Smooth muscle cell (in vitro differentiated cells): ENCODE measurements at regions not wholly inside any gene's neighbourhood (a gene's known extent, or its start where the extent isn't known, plus 50 kb on each side); places are given as distances from the start of the nearest gene placed in this dataset.

Experiments
- DNase-seq: peaks from one replicate; lab custom pipeline; 2025; ENCODE audit not compliant: unreplicated experiment; lab: John Stamatoyannopoulos, UW
- H2AFZ ChIP-seq: fragments of 200-600 bp; sonication (generic); 2 replicates; pipeline ENCODE4 v1.6.0; 2016; ENCODE audit warnings: antibody characterized with exemption, low read depth, mild to moderate bottlenecking
- H3F3A ChIP-seq: fragments of 200-600 bp; sonication (generic); 2 replicates; pipeline ENCODE4 v1.6.0; 2017; ENCODE audit warnings: antibody characterized with exemption, low read depth
- H3K27ac ChIP-seq: fragments of 200-600 bp; sonication (generic); 2 replicates; pipeline ENCODE4 v1.5.1; 2016; ENCODE audit warnings: low read depth, mild to moderate bottlenecking
- H3K27me3 ChIP-seq: fragments of 200-600 bp; sonication (generic); 2 replicates; pipeline ENCODE4 v1.6.1; 2016; ENCODE audit warnings: low read depth, mild to moderate bottlenecking
- H3K36me3 ChIP-seq: fragments of 200-600 bp; sonication (generic); 2 replicates; pipeline ENCODE4 v1.5.1; 2016; ENCODE audit warnings: low read depth
- H3K4me1 ChIP-seq: fragments of 200-600 bp; sonication (generic); 2 replicates; pipeline ENCODE4 v1.5.1; 2016; ENCODE audit warnings: low read depth
- H3K4me2 ChIP-seq: fragments of 200-600 bp; sonication (generic); 2 replicates; pipeline ENCODE4 v1.6.0; 2016; ENCODE audit warnings: mild to moderate bottlenecking
- H3K4me3 ChIP-seq: fragments of 200-600 bp; sonication (generic); 2 replicates; pipeline ENCODE4 v1.5.1; 2016; ENCODE audit warnings: mild to moderate bottlenecking
- H3K79me2 ChIP-seq: fragments of 200-600 bp; sonication (generic); 2 replicates; pipeline ENCODE4 v1.6.0; 2016; ENCODE audit warnings: low read depth, mild to moderate bottlenecking
- H3K9ac ChIP-seq: fragments of 200-600 bp; sonication (generic); 2 replicates; pipeline ENCODE4 v1.6.0; 2016; ENCODE audit warnings: low read depth
- H3K9me3 ChIP-seq: fragments of 200-600 bp; sonication (generic); replicated peaks from 2 replicates; pipeline ENCODE4 v1.5.1; 2016; ENCODE audit warnings: low read depth
- H4K20me1 ChIP-seq: fragments of 200-600 bp; sonication (generic); 2 replicates; pipeline ENCODE4 v1.6.0; 2016; ENCODE audit warnings: low read depth
- CTCF ChIP-seq: fragments of 200-600 bp; sonication (generic); IDR thresholded peaks from 2 replicates; pipeline ENCODE4 v1.5.1; 2017; ENCODE audit warnings: borderline replicate concordance, mild to moderate bottlenecking, antibody characterized with exemption; ENCODE audit not compliant: insufficient read depth, poor library complexity, severe bottlenecking
- WGBS: methylation state at CpG from one replicate; pipeline ENCODE4 v1.1.7; 2016; ENCODE audit warnings: low lambda C conversion rate; 5-methylcytosine and 5-hydroxymethylcytosine counted together

GRCh38 chr4:14375816-14376215, 626.5 kb upstream of the CPEB2 start:
- H3K27me3 ChIP-seq, result peaks cover 19% of the 10 kb centered on the region
- H4K20me1 ChIP-seq, result no peaks in the 10 kb centered on the region
- WGBS, result 67% methylated on average over 5 of the region's 5 CpGs
- no peaks in the 10 kb centered on the region for H3K79me2 ChIP-seq
- H3K4me2 ChIP-seq, result no peak overlapping the region
- TF ChIP-seq CTCF, result no peak
- no peak overlapping the region for H2AFZ ChIP-seq
- H3K9me3 ChIP-seq, result no peaks in the 10 kb centered on the region
- H3K4me1 ChIP-seq, result no peaks in the 10 kb centered on the region
- no peaks in the 10 kb centered on the region for H3K36me3 ChIP-seq
- H3K27ac ChIP-seq, result no peak overlapping the region
- no peak for DNase-seq
- H3F3A ChIP-seq, result no peaks in the 10 kb centered on the region
- no peak overlapping the region for H3K4me3 ChIP-seq
- H3K9ac ChIP-seq, result no peak overlapping the region

GRCh38 chr4:14379183-14379582, 623.1 kb upstream of the CPEB2 start:
- no peak for DNase-seq
- Histone ChIP-seq H3K4me2 (no peak overlapping the region), H3K9me3 (no peaks in the 10 kb centered on the region), H3K4me1 (no peaks in the 10 kb centered on the region), H3F3A (no peaks in the 10 kb centered on the region), H3K9ac (no peak overlapping the region), H2AFZ (no peak overlapping the region), H3K36me3 (no peaks in the 10 kb centered on the region), H3K27ac (no peak overlapping the region), H3K4me3 (no peak overlapping the region), H3K27me3 (peaks cover 25% of the 10 kb centered on the region), H3K79me2 (no peaks in the 10 kb centered on the region), H4K20me1 (no peaks in the 10 kb centered on the region)
- TF ChIP-seq CTCF, result no peak
- 91% methylated on average over 1 of the region's 1 CpG for WGBS

GRCh38 chr4:14383652-14384051, 618.6 kb upstream of the CPEB2 start:
- no peak for TF ChIP-seq CTCF
- H3K9ac ChIP-seq, result no peak overlapping the region
- no peaks in the 10 kb centered on the region for H3K9me3 ChIP-seq
- no peak overlapping the region for H3K4me3 ChIP-seq
- no peaks in the 10 kb centered on the region for H3K36me3 ChIP-seq
- no peaks in the 10 kb centered on the region for H3K4me1 ChIP-seq
- H2AFZ ChIP-seq, result no peak overlapping the region
- 89% methylated on average over 3 of the region's 3 CpGs for WGBS
- no peaks in the 10 kb centered on the region for H3F3A ChIP-seq
- no peaks in the 10 kb centered on the region for H3K79me2 ChIP-seq
- H3K27me3 ChIP-seq, result peaks cover 47% of the 10 kb centered on the region
- H3K27ac ChIP-seq, result no peak overlapping the region
- no peaks in the 10 kb centered on the region for H4K20me1 ChIP-seq
- no peak for DNase-seq
- H3K4me2 ChIP-seq, result no peak overlapping the region

GRCh38 chr4:14384824-14385223, 617.5 kb upstream of the CPEB2 start:
- no peaks in the 10 kb centered on the region for H3F3A ChIP-seq

More at GRCh38 chr4:14384824-14385223, 617.5 kb upstream of the CPEB2 start:
- no peak overlapping the region for H3K4me3 ChIP-seq
- no peaks in the 10 kb centered on the region for H3K79me2 ChIP-seq
- H2AFZ ChIP-seq, result no peak overlapping the region
- no peaks in the 10 kb centered on the region for H3K9me3 ChIP-seq
- H3K4me1 ChIP-seq, result no peaks in the 10 kb centered on the region
- TF ChIP-seq CTCF, result no peak
- DNase-seq, result no peak
- no peak overlapping the region for H3K27ac ChIP-seq
- H4K20me1 ChIP-seq, result no peaks in the 10 kb centered on the region
- no peak overlapping the region for H3K9ac ChIP-seq
- peaks cover 50% of the 10 kb centered on the region for H3K27me3 ChIP-seq
- H3K36me3 ChIP-seq, result no peaks in the 10 kb centered on the region
- 88% methylated on average over 1 of the region's 1 CpG for WGBS
- no peak overlapping the region for H3K4me2 ChIP-seq
